H1 (cell line): ENCODE measurements at regions not wholly inside any gene's neighbourhood (a gene's known extent, or its start where the extent isn't known, plus 50 kb on each side); places are given as distances from the start of the nearest gene placed in this dataset.

ENCODE experiments used
- CTCF ChIA-PET: fragments of 300-600 bp; sonication (Branson Sonifier 250); formaldehyde crosslinking; loops from one replicate; lab custom pipeline; 2021; ENCODE audit not compliant: partially characterized antibody; lab: Charles Lee
- POLR2A ChIA-PET: fragments of 300-600 bp; sonication (Branson Sonifier 250); formaldehyde crosslinking; loops from one replicate; lab custom pipeline; 2021; ENCODE audit warnings: inconsistent platforms; ENCODE audit not compliant: partially characterized antibody; lab: Charles Lee
- DNase-seq, 2 experiments: peaks; one replicate each; pipeline versions ENCODE4 v3.0.0 to v3.0.0-alpha.2; 2010 to 2022; ENCODE audit warnings: low spot score in 2 of 2, low read depth in 1 of 2, mixed read lengths in 1 of 2
- FAIRE-seq: peaks from 2 replicates; lab custom pipeline; 2011; peaks lifted over from hg19 to GRCh38; lab: Jason Lieb, UNC
- H2AFZ ChIP-seq: 2 replicates; pipeline ENCODE4 v1.8.1; 2012; ENCODE audit warnings: low read length, inconsistent platforms
- H2AK5ac ChIP-seq: 2 replicates; pipeline ENCODE4 v1.6.1; 2013; ENCODE audit warnings: low read depth, low read length
- H2BK120ac ChIP-seq: replicated peaks from 2 replicates; pipeline ENCODE3; 2013; ENCODE audit warnings: low read depth, low read length, inconsistent platforms
- H2BK12ac ChIP-seq: 2 replicates; pipeline ENCODE4 v1.6.1; 2013; ENCODE audit warnings: low read depth, low read length
- H2BK15ac ChIP-seq: 2 replicates; pipeline ENCODE4 v1.6.1; 2013; ENCODE audit warnings: low read length
- H2BK20ac ChIP-seq: 2 replicates; pipeline ENCODE4 v1.6.1; 2013; ENCODE audit warnings: low read length
- H2BK5ac ChIP-seq: 2 replicates; pipeline ENCODE4 v1.6.1; 2013; ENCODE audit warnings: low read depth, low read length
- H3K14ac ChIP-seq: 2 replicates; pipeline ENCODE4 v1.6.1; 2013; ENCODE audit warnings: inconsistent platforms; ENCODE audit not compliant: insufficient read length
- H3K18ac ChIP-seq: 2 replicates; pipeline ENCODE4 v1.6.1; 2013; ENCODE audit warnings: low read length; ENCODE audit errors: extremely low read depth
- H3K23ac ChIP-seq: 2 replicates; pipeline ENCODE4 v1.6.1; 2013; ENCODE audit warnings: inconsistent platforms; ENCODE audit not compliant: insufficient read length
- H3K23me2 ChIP-seq: 2 replicates; pipeline ENCODE4 v1.6.1; 2013; ENCODE audit warnings: low read depth, low read length
- H3K27ac ChIP-seq: 2 replicates; pipeline ENCODE4 v1.6.1; 2011; ENCODE audit warnings: low read depth, low read length, inconsistent platforms
- H3K27me3 ChIP-seq, 4 experiments: replicated peaks in 1 of 4; 1 replicate in 1 of 4; 2 replicates in 3 of 4; pipeline versions ENCODE4 v1.6.1 to v1.8.1; 2011 to 2013; ENCODE audit warnings: low read length in 3 of 4, mild to moderate bottlenecking in 3 of 4, inconsistent platforms in 2 of 4, mixed read lengths in 2 of 4, moderate library complexity in 1 of 4; ENCODE audit not compliant: control insufficient read depth in 3 of 4, insufficient read depth in 3 of 4; ENCODE audit errors: extremely low read depth in 1 of 4
- H3K36me3 ChIP-seq, 4 experiments: 2 replicates each; pipeline versions ENCODE4 v1.6.1 to v1.8.1; 2011 to 2013; ENCODE audit warnings: mild to moderate bottlenecking in 4 of 4, low read length in 3 of 4, moderate library complexity in 2 of 4, control low read depth in 1 of 4, inconsistent platforms in 1 of 4; ENCODE audit not compliant: insufficient read depth in 4 of 4, control insufficient read depth in 2 of 4
- H3K4ac ChIP-seq: replicated peaks from 2 replicates; pipeline ENCODE3; 2013; ENCODE audit warnings: low read length, low read depth, mixed read lengths, inconsistent platforms; ENCODE audit not compliant: insufficient read length
- H3K4me1 ChIP-seq, 4 experiments: replicated peaks in 1 of 4; 1 replicate in 1 of 4; 2 replicates in 3 of 4; pipeline versions ENCODE4 v1.6.1 to v1.8.1; 2011 to 2013; ENCODE audit warnings: low read length in 3 of 4, inconsistent platforms in 2 of 4, mixed read lengths in 1 of 4; ENCODE audit not compliant: insufficient read depth in 4 of 4, control insufficient read depth in 3 of 4
- H3K4me2 ChIP-seq, 2 experiments: 2 replicates each; pipeline versions ENCODE4 v1.6.1 to v1.8.1; 2011 to 2013; ENCODE audit warnings: low read depth in 2 of 2, low read length in 2 of 2, control low read depth in 1 of 2, inconsistent platforms in 1 of 2, mild to moderate bottlenecking in 1 of 2; ENCODE audit not compliant: insufficient read depth in 1 of 2
- H3K4me3 ChIP-seq, 4 experiments: fragments of 200-600, 300-600 bp in 1 of 4; sonication (generic), shearing (Covaris generic), sonication (Bioruptor Twin) in 1 of 4; 2 replicates each; pipeline versions ENCODE4 v1.5.1 to v1.8.1; 2011 to 2016; ENCODE audit warnings: low read length in 4 of 4, low read depth in 3 of 4, control low read depth in 2 of 4, inconsistent platforms in 2 of 4, mild to moderate bottlenecking in 2 of 4, mixed read lengths in 1 of 4, moderate library complexity in 1 of 4; ENCODE audit not compliant: insufficient read depth in 2 of 4; ENCODE audit errors: extremely low read depth in 1 of 4
- H3K56ac ChIP-seq: replicated peaks from 2 replicates; pipeline ENCODE3; 2013; ENCODE audit warnings: low read depth, mild to moderate bottlenecking, mixed read lengths, low read length, inconsistent platforms; ENCODE audit not compliant: insufficient read length
- H3K79me1 ChIP-seq: 2 replicates; pipeline ENCODE4 v1.6.1; 2013; ENCODE audit warnings: low read depth, low read length, control low read depth
- H3K79me2 ChIP-seq, 2 experiments: 2 replicates each; pipeline versions ENCODE4 v1.6.1 to v1.8.1; 2012 to 2013; ENCODE audit warnings: low read length in 2 of 2, mild to moderate bottlenecking in 2 of 2, inconsistent platforms in 1 of 2; ENCODE audit not compliant: insufficient read depth in 2 of 2, control insufficient read depth in 1 of 2
- H3K9ac ChIP-seq, 4 experiments: replicated peaks in 1 of 4; 1 replicate in 1 of 4; 2 replicates in 3 of 4; pipeline versions ENCODE4 v1.6.1 to v1.8.1; 2011 to 2013; ENCODE audit warnings: low read depth in 3 of 4, low read length in 3 of 4, control low read depth in 2 of 4, mild to moderate bottlenecking in 2 of 4, moderate library complexity in 2 of 4, inconsistent platforms in 1 of 4; ENCODE audit errors: extremely low read depth in 1 of 4
- H3K9me3 ChIP-seq, 2 experiments: 2 replicates each; pipeline versions ENCODE4 v1.6.1 to v1.8.1; 2012 to 2013; ENCODE audit warnings: mild to moderate bottlenecking in 2 of 2, moderate library complexity in 2 of 2, control low read depth in 1 of 2, inconsistent platforms in 1 of 2, low read depth in 1 of 2, low read length in 1 of 2, mixed read lengths in 1 of 2; ENCODE audit not compliant: insufficient read depth in 2 of 2
- H4K20me1 ChIP-seq, 2 experiments: replicated peaks in 1 of 2; 2 replicates each; pipeline versions ENCODE3 to v1.8.1; 2011 to 2013; ENCODE audit warnings: inconsistent platforms in 2 of 2, low read length in 2 of 2, mild to moderate bottlenecking in 1 of 2; ENCODE audit not compliant: insufficient read depth in 2 of 2, control insufficient read depth in 1 of 2
- H4K5ac ChIP-seq: 2 replicates; pipeline ENCODE4 v1.6.1; 2013; ENCODE audit warnings: low read length, low read depth, mixed read lengths, inconsistent platforms; ENCODE audit not compliant: insufficient read length
- H4K8ac ChIP-seq: 2 replicates; pipeline ENCODE4 v1.8.0; 2013; ENCODE audit warnings: mild to moderate bottlenecking, moderate library complexity, low read length, inconsistent platforms; ENCODE audit not compliant: insufficient read depth; ENCODE audit errors: extremely low read depth
- H4K91ac ChIP-seq: replicated peaks from 2 replicates; pipeline ENCODE3; 2013; ENCODE audit warnings: low read length, mixed read lengths, inconsistent platforms; ENCODE audit not compliant: insufficient read length
- BRCA1 ChIP-seq: IDR thresholded peaks from 2 replicates; pipeline ENCODE4 v1.6.1; 2012; ENCODE audit warnings: low read depth, low read length, improper control_type of control experiment
- CEBPB ChIP-seq: IDR thresholded peaks from 2 replicates; pipeline ENCODE4 v1.6.1; 2012; ENCODE audit warnings: low read depth, low read length
- EZH2 ChIP-seq: fragments of 200-600 bp; sonication (generic); IDR thresholded peaks from 2 replicates; pipeline ENCODE4 v1.7.1; 2012; ENCODE audit warnings: low read depth, mild to moderate bottlenecking, moderate library complexity, low read length, inconsistent platforms; ENCODE audit not compliant: severe bottlenecking
- HDAC6 ChIP-seq: IDR thresholded peaks from one replicate; pipeline ENCODE4 v1.7.1; 2012; ENCODE audit warnings: low read depth, mild to moderate bottlenecking, inconsistent platforms, low read length, moderate library complexity
- KDM1A ChIP-seq: fragments of 200-600, 300-600 bp; sonication (generic); IDR thresholded peaks from 2 replicates; pipeline ENCODE4 v1.7.1; 2016; ENCODE audit warnings: mild to moderate bottlenecking, low read length, borderline replicate concordance
- KDM5A ChIP-seq: fragments of 200-600 bp; IDR thresholded peaks from 2 replicates; pipeline ENCODE4 v1.7.1; 2012; ENCODE audit warnings: mild to moderate bottlenecking, low read length, inconsistent platforms, mixed read lengths
- POU5F1 ChIP-seq: IDR thresholded peaks from 2 replicates; pipeline ENCODE4 v1.6.1; 2011; ENCODE audit warnings: low read depth, mild to moderate bottlenecking, low read length, moderate library complexity
- RBBP5 ChIP-seq: IDR thresholded peaks from 2 replicates; pipeline ENCODE4 v1.7.1; 2012; ENCODE audit warnings: low read depth, mild to moderate bottlenecking, inconsistent platforms, low read length, moderate library complexity, borderline replicate concordance
- RFX5 ChIP-seq: IDR thresholded peaks from 2 replicates; pipeline ENCODE4 v1.6.1; 2011; ENCODE audit warnings: low read depth, low read length, improper control_type of control experiment, borderline replicate concordance
- SAP30 ChIP-seq: fragments of 300-600 bp; sonication (generic); IDR thresholded peaks from 2 replicates; pipeline ENCODE4 v1.7.1; 2012; ENCODE audit warnings: low read length, moderate library complexity, mild to moderate bottlenecking, inconsistent platforms; ENCODE audit not compliant: insufficient read depth, insufficient replicate concordance
- SIN3A ChIP-seq, 2 experiments: IDR thresholded peaks in 1 of 2; conservative IDR thresholded peaks in 1 of 2; 2 replicates each; pipeline ENCODE4 v1.6.1; 2011 to 2012; ENCODE audit warnings: low read length in 2 of 2, improper control_type of control experiment in 1 of 2, low read depth in 1 of 2, mild to moderate bottlenecking in 1 of 2
- SRF ChIP-seq: IDR thresholded peaks from 2 replicates; pipeline ENCODE4 v1.6.1; 2011; ENCODE audit warnings: mild to moderate bottlenecking, low read depth, low read length, moderate library complexity
- TCF12 ChIP-seq: IDR thresholded peaks from 2 replicates; pipeline ENCODE4 v1.6.1; 2011; ENCODE audit warnings: low read depth, mild to moderate bottlenecking, low read length
- USF2 ChIP-seq: IDR thresholded peaks from 2 replicates; pipeline ENCODE4 v1.6.1; 2011; ENCODE audit warnings: low read length, improper control_type of control experiment
- WGBS, 2 experiments: shearing (Covaris generic) in 1 of 2; methylation state at CpG; one replicate each; pipeline versions ENCODE4 v1.1.6 to v1.1.7; 2013 to 2015; ENCODE audit warnings: low lambda C conversion rate in 2 of 2, mixed read lengths in 2 of 2, inconsistent platforms in 1 of 2, low coverage in 1 of 2, missing lambda C conversion rate in 1 of 2; ENCODE audit not compliant: insufficient replicate concordance in 2 of 2, insufficient coverage in 1 of 2, insufficient read length in 1 of 2; ENCODE audit errors: extremely low coverage in 1 of 2, missing lambda C conversion rate in 1 of 2; 5-methylcytosine and 5-hydroxymethylcytosine counted together

- Histone ChIP-seq H2AFZ (no peak overlapping the region), H3K27me3 (no peaks in the 10 kb centered on the region), H3K27ac (no peak overlapping the region), H4K8ac (no peak overlapping the region), H3K9me3 (no peaks in the 10 kb centered on the region; a peak in 1 of 4 replicates), H3K36me3 (no peaks in the 10 kb centered on the region), H3K14ac (no peak overlapping the region), H2AK5ac (no peak overlapping the region), H2BK120ac (no peak overlapping the region), H3K4me1 (no peaks in the 10 kb centered on the region), H2BK5ac (no peak overlapping the region), H3K4me3 (no peak overlapping the region), H3K79me1 (no peaks in the 10 kb centered on the region), H3K18ac (no peak overlapping the region), H4K5ac (no peak overlapping the region), H2BK20ac (no peak overlapping the region), H3K23ac (no peak overlapping the region), H4K91ac (no peak overlapping the region), H3K56ac (no peak overlapping the region), H2BK15ac (no peak overlapping the region), H3K4me2 (no peak overlapping the region), H2BK12ac (no peak overlapping the region), H3K23me2 (no peaks in the 10 kb centered on the region), H4K20me1 (no peaks in the 10 kb centered on the region), H3K4ac (no peak overlapping the region), H3K9ac (no peak overlapping the region), H3K79me2 (no peaks in the 10 kb centered on the region)
- WGBS, 2 experiments: 81% methylated on average over 7 of the region's 8 CpGs; no CpG with 5 or more reads in 1 of the 2 experiments
- ChIA-PET CTCF (interaction anchor here (1.2 to 1.7 kb wide), 2 partner anchors 190 to 283 kb away, joined by 5 to 6 read pairs; no protein-coding TSS in a partner anchor), POLR2A (no interaction called here)
- no peak for DNase-seq
- no peak for FAIRE-seq
- TF ChIP-seq SRF (no peak), RBBP5 (no peak), KDM5A (no peak), SIN3A (conservative IDR thresholded peaks at IDR 0.05 in 1 of 2, IDR thresholded peaks at IDR 0.05 in 1 of 2; ENCODE audit: low read depth in 1 of 2, low read length in 2 of 2) (no peak), CEBPB (no peak), TCF12 (no peak), POU5F1 (no peak), SAP30 (no peak), RFX5 (no peak), BRCA1 (no peak), EZH2 (no peak), KDM1A (no peak), USF2 (no peak), HDAC6 (no peak)
Observed at GRCh38 chr4:137421796-137422195, 110.5 kb downstream of the PCDH18 start.
